ENCODE measurements at regions not wholly inside any gene's neighbourhood (a gene's known extent, or its start where the extent isn't known, plus 50 kb on each side); places are given as distances from the start of the nearest gene placed in this dataset.
A peak's percentile ranks its signal among the peaks of the same experiment; 100 is the strongest.

- no peaks in the 10 kb centered on the region for H3K9me3 ChIP-seq (replicated peaks; ENCODE audit: insufficient read depth, low read length)
Observed at GRCh38 chr7:33757050-33757449, 148.3 kb upstream of the BMPER start.

DNA sequence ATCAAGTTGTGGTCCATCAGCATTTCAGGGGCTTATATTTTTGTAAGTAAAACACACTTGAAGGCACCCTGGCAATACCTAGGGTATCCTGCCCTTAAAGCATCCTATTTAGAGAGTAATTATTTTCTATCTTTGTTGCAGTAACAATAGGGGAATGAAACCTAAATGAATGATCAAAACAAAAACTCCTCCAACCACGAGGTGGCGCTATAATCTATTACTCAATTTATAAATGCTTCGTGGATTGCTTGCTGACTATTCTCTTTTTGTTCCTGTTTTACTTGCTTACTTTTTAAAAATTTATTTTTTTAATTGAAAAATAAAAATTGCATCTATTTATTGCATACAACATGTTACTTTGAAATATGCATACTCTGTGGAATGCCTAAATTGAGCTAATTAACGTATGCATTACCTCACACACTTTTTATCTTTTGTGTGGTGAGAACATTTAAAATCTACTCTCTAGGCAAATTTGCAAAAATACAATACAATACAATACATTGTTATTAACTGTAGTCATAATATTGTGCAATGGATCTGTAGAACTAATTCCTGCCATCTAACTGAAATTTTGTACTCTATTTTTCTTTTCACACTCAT is 147.7 kb upstream of the BMPER start:
- Histone ChIP-seq H3K9me2 (replicated peaks; ENCODE audit: insufficient read depth, low read length) (no peaks in the 10 kb centered on the region), H3K27me3 (replicated peaks; ENCODE audit: insufficient read depth, low read length) (no peaks in the 10 kb centered on the region), H4K20me1 (ENCODE audit: insufficient read depth, low read length) (no peaks in the 10 kb centered on the region), H3K9ac (ENCODE audit: low read length) (no peak overlapping the region), H3K4me3 (ENCODE audit: low read length) (no peak overlapping the region), H3K27ac (ENCODE audit: low read length) (no peak overlapping the region), H2AFZ (ENCODE audit: low read length) (no peak overlapping the region), H3K4me1 (ENCODE audit: low read length) (no peaks in the 10 kb centered on the region), H3K4me2 (ENCODE audit: low read depth, low read length) (no peak overlapping the region), H3K36me3 (replicated peaks; ENCODE audit: insufficient read depth, low read length) (no peaks in the 10 kb centered on the region), H3K9me3 (replicated peaks; ENCODE audit: insufficient read depth, low read length) (no peaks in the 10 kb centered on the region), H3K79me2 (ENCODE audit: low read length) (no peaks in the 10 kb centered on the region), H3F3A (ENCODE audit: insufficient read depth, low read length) (no peaks in the 10 kb centered on the region)
- TF ChIP-seq EZH2 (optimal IDR thresholded peaks at IDR 0.05; ENCODE audit: low read depth, low read length): no peak
- TF ChIP-seq, protein P1, sequence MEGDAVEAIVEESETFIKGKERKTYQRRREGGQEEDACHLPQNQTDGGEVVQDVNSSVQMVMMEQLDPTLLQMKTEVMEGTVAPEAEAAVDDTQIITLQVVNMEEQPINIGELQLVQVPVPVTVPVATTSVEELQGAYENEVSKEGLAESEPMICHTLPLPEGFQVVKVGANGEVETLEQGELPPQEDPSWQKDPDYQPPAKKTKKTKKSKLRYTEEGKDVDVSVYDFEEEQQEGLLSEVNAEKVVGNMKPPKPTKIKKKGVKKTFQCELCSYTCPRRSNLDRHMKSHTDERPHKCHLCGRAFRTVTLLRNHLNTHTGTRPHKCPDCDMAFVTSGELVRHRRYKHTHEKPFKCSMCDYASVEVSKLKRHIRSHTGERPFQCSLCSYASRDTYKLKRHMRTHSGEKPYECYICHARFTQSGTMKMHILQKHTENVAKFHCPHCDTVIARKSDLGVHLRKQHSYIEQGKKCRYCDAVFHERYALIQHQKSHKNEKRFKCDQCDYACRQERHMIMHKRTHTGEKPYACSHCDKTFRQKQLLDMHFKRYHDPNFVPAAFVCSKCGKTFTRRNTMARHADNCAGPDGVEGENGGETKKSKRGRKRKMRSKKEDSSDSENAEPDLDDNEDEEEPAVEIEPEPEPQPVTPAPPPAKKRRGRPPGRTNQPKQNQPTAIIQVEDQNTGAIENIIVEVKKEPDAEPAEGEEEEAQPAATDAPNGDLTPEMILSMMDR (IDR thresholded peaks at IDR 0.05; ENCODE audit: low read length): peak; percentile 52
- peak; percentile 49 for DNase-seq

More at GRCh38 chr7:33757050-33757449, 148.3 kb upstream of the BMPER start:
- H3K4me1 ChIP-seq (ENCODE audit: low read length): 0 out of 2 replicates have a peak, but pooled peaks cover 2% of the 10 kb centered on the region
- H3K4me3 ChIP-seq (ENCODE audit: low read length): no peak overlapping the region
- no peak overlapping the region for H2AFZ ChIP-seq (ENCODE audit: low read length)
- H3K36me3 ChIP-seq (replicated peaks; ENCODE audit: insufficient read depth, low read length): no peaks in the 10 kb centered on the region
- H3K4me2 ChIP-seq (ENCODE audit: low read depth, low read length): no peak overlapping the region
- H3F3A ChIP-seq (ENCODE audit: insufficient read depth, low read length): no peaks in the 10 kb centered on the region
- H4K20me1 ChIP-seq (ENCODE audit: insufficient read depth, low read length): no peaks in the 10 kb centered on the region
- TF ChIP-seq EZH2 (optimal IDR thresholded peaks at IDR 0.05; ENCODE audit: low read depth, low read length) (no peak), EZH2phosphoT487 (IDR thresholded peaks at IDR 0.05; ENCODE audit: low read length) (no peak)
- TF ChIP-seq, protein P1 (IDR thresholded peaks at IDR 0.05; ENCODE audit: low read length): no peak
- no peak overlapping the region for H3K9ac ChIP-seq (ENCODE audit: low read length)
- DNase-seq: no peak
- no peaks in the 10 kb centered on the region for H3K27me3 ChIP-seq (replicated peaks; ENCODE audit: insufficient read depth, low read length)
- H3K27ac ChIP-seq (ENCODE audit: low read length): no peak overlapping the region
- H3K79me2 ChIP-seq (ENCODE audit: low read length): no peaks in the 10 kb centered on the region
- H3K9me2 ChIP-seq (replicated peaks; ENCODE audit: insufficient read depth, low read length): no peaks in the 10 kb centered on the region

DNA sequence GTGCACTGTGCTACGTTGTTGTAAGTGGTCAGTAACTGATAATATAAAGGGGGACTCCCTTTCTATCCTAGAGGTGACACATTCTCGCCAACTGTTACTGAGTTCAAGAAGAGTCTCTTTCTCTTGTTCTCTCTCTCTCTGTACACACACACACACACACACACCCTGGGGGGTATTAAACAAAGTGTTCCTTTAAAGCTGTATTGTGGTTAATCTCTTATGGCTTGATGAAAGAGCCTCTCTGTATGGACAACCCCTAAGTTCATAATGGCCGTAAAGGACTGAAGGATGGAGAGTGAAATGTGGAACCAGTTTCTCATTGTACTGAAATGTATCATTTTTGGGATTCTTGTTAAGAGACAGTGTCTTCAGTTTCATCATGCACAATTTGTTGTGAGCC is 145.2 kb upstream of the BMPER start:
- H3K9me2 ChIP-seq (replicated peaks; ENCODE audit: insufficient read depth, low read length): no peaks in the 10 kb centered on the region
- H3K79me2 ChIP-seq (ENCODE audit: low read length): no peaks in the 10 kb centered on the region
- H3K4me1 ChIP-seq (ENCODE audit: low read length): no peaks in the 10 kb centered on the region
- H3K9ac ChIP-seq (ENCODE audit: low read length): no peak overlapping the region
- no peak overlapping the region for H3K4me2 ChIP-seq (ENCODE audit: low read depth, low read length)
- TF ChIP-seq EZH2phosphoT487 (IDR thresholded peaks at IDR 0.05; ENCODE audit: low read length) (no peak), EZH2 (optimal IDR thresholded peaks at IDR 0.05; ENCODE audit: low read depth, low read length) (no peak)
- TF ChIP-seq, protein P1 (IDR thresholded peaks at IDR 0.05; ENCODE audit: low read length): no peak
- H3F3A ChIP-seq (ENCODE audit: insufficient read depth, low read length): no peaks in the 10 kb centered on the region
- no peaks in the 10 kb centered on the region for H3K36me3 ChIP-seq (replicated peaks; ENCODE audit: insufficient read depth, low read length)
- H2AFZ ChIP-seq (ENCODE audit: low read length): no peak overlapping the region
- H3K27me3 ChIP-seq (replicated peaks; ENCODE audit: insufficient read depth, low read length): no peaks in the 10 kb centered on the region
- H3K9me3 ChIP-seq (replicated peaks; ENCODE audit: insufficient read depth, low read length): no peaks in the 10 kb centered on the region
- no peak overlapping the region for H3K4me3 ChIP-seq (ENCODE audit: low read length)
- no peaks in the 10 kb centered on the region for H4K20me1 ChIP-seq (ENCODE audit: insufficient read depth, low read length)
- H3K27ac ChIP-seq (ENCODE audit: low read length): no peak overlapping the region
- no peak for DNase-seq

All from MM.1S (cell line).